ENCODE measurements at regions not wholly inside any gene's neighbourhood (a gene's known extent, or its start where the extent isn't known, plus 50 kb on each side); places are given as distances from the start of the nearest gene placed in this dataset.

GRCh38 chr21:41605178-41605933 is 97.4 kb upstream of the TMPRSS2 start:
- Histone ChIP-seq H3K27ac (no peak overlapping the region), H3K4me3 (ENCODE audit: low read depth, low read length) (no peak overlapping the region), H3K9ac (no peak overlapping the region), H3K4me2 (ENCODE audit: low read length) (no peak overlapping the region), H3K9me3 (ENCODE audit: control insufficient read depth, low read length) (no peaks in the 10 kb centered on the region), H3K27me3 (ENCODE audit: control insufficient read depth, insufficient read depth, low read length) (no peaks in the 10 kb centered on the region), H2AFZ (no peak overlapping the region), H3K4me1 (no peaks in the 10 kb centered on the region), H3K79me2 (no peaks in the 10 kb centered on the region), H3K36me3 (ENCODE audit: control insufficient read depth, insufficient read depth, low read length) (no peaks in the 10 kb centered on the region)
- TF ChIP-seq CTCF (IDR thresholded peaks at IDR 0.05): no peak

- H3K79me2 ChIP-seq: no peaks in the 10 kb centered on the region
- no peak overlapping the region for H3K4me2 ChIP-seq (ENCODE audit: low read length)
- no peaks in the 10 kb centered on the region for H3K36me3 ChIP-seq (ENCODE audit: control insufficient read depth, insufficient read depth, low read length)
- no peak overlapping the region for H3K27ac ChIP-seq
- no peak for TF ChIP-seq CTCF (IDR thresholded peaks at IDR 0.05)
- H3K4me1 ChIP-seq: no peaks in the 10 kb centered on the region
- H3K27me3 ChIP-seq (ENCODE audit: control insufficient read depth, insufficient read depth, low read length): no peaks in the 10 kb centered on the region
- no peak overlapping the region for H2AFZ ChIP-seq
- no peak overlapping the region for H3K9ac ChIP-seq
- no peaks in the 10 kb centered on the region for H3K9me3 ChIP-seq (ENCODE audit: control insufficient read depth, low read length)
- H3K4me3 ChIP-seq (ENCODE audit: low read depth, low read length): no peak overlapping the region
Observed at GRCh38 chr21:41604583-41605041, 96.7 kb upstream of the TMPRSS2 start.

- Histone ChIP-seq H3K4me3 (ENCODE audit: low read depth, low read length) (no peak overlapping the region), H3K27me3 (ENCODE audit: control insufficient read depth, insufficient read depth, low read length) (no peaks in the 10 kb centered on the region), H2AFZ (no peak overlapping the region), H3K9ac (no peak overlapping the region), H3K4me2 (ENCODE audit: low read length) (no peak overlapping the region), H3K4me1 (no peaks in the 10 kb centered on the region), H3K79me2 (no peaks in the 10 kb centered on the region), H3K27ac (no peak overlapping the region), H3K9me3 (ENCODE audit: control insufficient read depth, low read length) (no peaks in the 10 kb centered on the region), H3K36me3 (ENCODE audit: control insufficient read depth, insufficient read depth, low read length) (no peaks in the 10 kb centered on the region)
- TF ChIP-seq CTCF (IDR thresholded peaks at IDR 0.05): no peak
Observed at GRCh38 chr21:41603476-41603875, 95.5 kb upstream of the TMPRSS2 start.

- H2AFZ ChIP-seq: no peak overlapping the region
- no peaks in the 10 kb centered on the region for H3K79me2 ChIP-seq
- no peaks in the 10 kb centered on the region for H3K27me3 ChIP-seq (ENCODE audit: control insufficient read depth, insufficient read depth, low read length)
- H3K27ac ChIP-seq: no peak overlapping the region
- no peak overlapping the region for H3K4me3 ChIP-seq (ENCODE audit: low read depth, low read length)
- TF ChIP-seq CTCF (IDR thresholded peaks at IDR 0.05): no peak
- H3K9ac ChIP-seq: no peak overlapping the region
- H3K9me3 ChIP-seq (ENCODE audit: control insufficient read depth, low read length): no peaks in the 10 kb centered on the region
- no peaks in the 10 kb centered on the region for H3K36me3 ChIP-seq (ENCODE audit: control insufficient read depth, insufficient read depth, low read length)
- no peaks in the 10 kb centered on the region for H3K4me1 ChIP-seq
- H3K4me2 ChIP-seq (ENCODE audit: low read length): no peak overlapping the region
Observed at GRCh38 chr21:41602531-41602930, 94.6 kb upstream of the TMPRSS2 start.

Measured in parathyroid adenoma (tissue), 2 donors.